ENCODE measurements at regions not wholly inside any gene's neighbourhood (a gene's known extent, or its start where the extent isn't known, plus 50 kb on each side); places are given as distances from the start of the nearest gene placed in this dataset.

DNA sequence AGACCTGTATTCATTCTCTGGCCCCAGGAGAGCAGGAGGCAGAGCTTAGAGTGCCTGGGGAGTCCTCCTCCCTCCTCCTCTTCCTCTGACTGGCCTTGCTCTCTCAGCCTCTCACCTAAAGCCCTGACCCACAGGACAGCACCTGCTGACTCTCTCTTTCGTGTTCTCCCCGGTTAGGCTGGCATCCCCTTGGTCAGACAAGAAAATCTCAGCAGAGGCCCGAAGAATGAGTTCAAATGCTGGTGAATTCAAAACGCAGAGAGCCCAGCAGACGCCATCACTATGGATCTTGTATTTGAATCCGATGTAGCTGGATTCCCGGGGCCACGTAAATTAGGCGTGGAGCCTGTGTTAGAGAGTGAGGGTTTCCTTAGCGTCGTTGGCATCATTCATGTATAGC is 255.3 kb downstream of the KLF6 start:
- TF ChIP-seq, protein P1, sequence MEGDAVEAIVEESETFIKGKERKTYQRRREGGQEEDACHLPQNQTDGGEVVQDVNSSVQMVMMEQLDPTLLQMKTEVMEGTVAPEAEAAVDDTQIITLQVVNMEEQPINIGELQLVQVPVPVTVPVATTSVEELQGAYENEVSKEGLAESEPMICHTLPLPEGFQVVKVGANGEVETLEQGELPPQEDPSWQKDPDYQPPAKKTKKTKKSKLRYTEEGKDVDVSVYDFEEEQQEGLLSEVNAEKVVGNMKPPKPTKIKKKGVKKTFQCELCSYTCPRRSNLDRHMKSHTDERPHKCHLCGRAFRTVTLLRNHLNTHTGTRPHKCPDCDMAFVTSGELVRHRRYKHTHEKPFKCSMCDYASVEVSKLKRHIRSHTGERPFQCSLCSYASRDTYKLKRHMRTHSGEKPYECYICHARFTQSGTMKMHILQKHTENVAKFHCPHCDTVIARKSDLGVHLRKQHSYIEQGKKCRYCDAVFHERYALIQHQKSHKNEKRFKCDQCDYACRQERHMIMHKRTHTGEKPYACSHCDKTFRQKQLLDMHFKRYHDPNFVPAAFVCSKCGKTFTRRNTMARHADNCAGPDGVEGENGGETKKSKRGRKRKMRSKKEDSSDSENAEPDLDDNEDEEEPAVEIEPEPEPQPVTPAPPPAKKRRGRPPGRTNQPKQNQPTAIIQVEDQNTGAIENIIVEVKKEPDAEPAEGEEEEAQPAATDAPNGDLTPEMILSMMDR (IDR thresholded peaks at IDR 0.05): no peak
- no peak for TF ChIP-seq EZH2 (IDR thresholded peaks at IDR 0.05; ENCODE audit: borderline replicate concordance, insufficient read depth, low read depth, low read length, poor library complexity, severe bottlenecking)

All from B cell (primary cell).